ENCODE measurements at regions not wholly inside any gene's neighbourhood (a gene's known extent, or its start where the extent isn't known, plus 50 kb on each side); places are given as distances from the start of the nearest gene placed in this dataset.

- TF ChIP-seq NR2C1 (IDR thresholded peaks at IDR 0.05) (no peak), DPF2 (IDR thresholded peaks at IDR 0.05) (no peak), FOS (IDR thresholded peaks at IDR 0.05; ENCODE audit: borderline replicate concordance, extremely low read depth, insufficient read length) (no peak), EZH2 (IDR thresholded peaks at IDR 0.05; ENCODE audit: borderline replicate concordance, control insufficient read depth, low read depth, low read length) (no peak), CTCF (IDR thresholded peaks at IDR 0.05 in 2 of 3, conservative IDR thresholded peaks at IDR 0.05 in 1 of 3; ENCODE audit: control insufficient read depth in 2 of 3, extremely low read depth in 1 of 3, insufficient read depth in 1 of 3, low read depth in 3 of 3, low read length in 3 of 3) (no peak), USF2 (IDR thresholded peaks at IDR 0.05; ENCODE audit: borderline replicate concordance, low read depth, low read length) (no peak)
Measured at GRCh38 chr2:240296476-240297255, 138.8 kb upstream of the GPC1 start.

Data from GM12878 (cell line).